HEK293 (cell line): ENCODE measurements at regions not wholly inside any gene's neighbourhood (a gene's known extent, or its start where the extent isn't known, plus 50 kb on each side); places are given as distances from the start of the nearest gene placed in this dataset.

Source experiments
- CTCF ChIA-PET: fragments of 350-600 bp; formaldehyde crosslinking; extraction: SDS; loops from one replicate; lab custom pipeline; 2021; ENCODE audit warnings: antibody characterized with exemption; lab: Yijun Ruan, JAX
- POLR2A ChIA-PET: fragments of 300-600 bp; formaldehyde crosslinking; extraction: SDS; loops from one replicate; lab custom pipeline; 2020; ENCODE audit warnings: antibody characterized with exemption, inconsistent platforms; lab: Yijun Ruan, JAX
- H3K27ac ChIP-seq: fragments of 200-500 bp; sonication (Bioruptor generic); 2 replicates; pipeline ENCODE4 v1.5.1; 2014; ENCODE audit warnings: low read depth, low read length, control low read depth, inconsistent platforms; ENCODE audit errors: extremely low read depth
- H3K36me3 ChIP-seq, 2 experiments: fragments of 200-500 bp in 1 of 2; sonication (Bioruptor generic) in 1 of 2; 1 replicate in 1 of 2; 2 replicates in 1 of 2; pipeline ENCODE4 v1.5.1; 2014 to 2017; ENCODE audit warnings: inconsistent platforms in 2 of 2, low read length in 2 of 2; ENCODE audit not compliant: control insufficient read depth in 2 of 2, insufficient read depth in 1 of 2
- H3K4me1 ChIP-seq: fragments of 200-500 bp; sonication (Bioruptor generic); 2 replicates; pipeline ENCODE4 v1.5.1; 2014; ENCODE audit warnings: mild to moderate bottlenecking, low read length, inconsistent platforms; ENCODE audit not compliant: control insufficient read depth, insufficient read depth
- H3K4me3 ChIP-seq: 2 replicates; pipeline ENCODE4 v1.5.1; 2011; ENCODE audit warnings: low read depth, mild to moderate bottlenecking, control low read depth, low read length, moderate library complexity
- H3K9me3 ChIP-seq: fragments of 200-500 bp; sonication (Bioruptor generic); 2 replicates; pipeline ENCODE4 v1.5.1; 2014; ENCODE audit warnings: low read depth, low read length, inconsistent platforms; ENCODE audit not compliant: control insufficient read depth, insufficient read depth
- EGR2 ChIP-seq: fragments of 450-650 bp; formaldehyde crosslinking; IDR thresholded peaks from 2 replicates; pipeline ENCODE4 v1.5.1; 2016; ENCODE audit warnings: low read depth, missing biosample characterization, missing genetic modification characterization
- FEZF1 ChIP-seq: fragments of 450-650 bp; formaldehyde crosslinking; IDR thresholded peaks from 2 replicates; pipeline ENCODE4 v1.5.1; 2016; ENCODE audit warnings: missing biosample characterization, missing genetic modification characterization
- GLIS1 ChIP-seq: fragments of 450-650 bp; formaldehyde crosslinking; IDR thresholded peaks from 2 replicates; pipeline ENCODE4 v1.5.1; 2016; ENCODE audit warnings: missing biosample characterization, missing genetic modification characterization
- KLF16 ChIP-seq: fragments of 450-650 bp; formaldehyde crosslinking; IDR thresholded peaks from 2 replicates; pipeline ENCODE4 v1.5.1; 2017; ENCODE audit warnings: missing biosample characterization, missing genetic modification characterization
- KLF7 ChIP-seq: fragments of 450-650 bp; formaldehyde crosslinking; IDR thresholded peaks from 2 replicates; pipeline ENCODE4 v1.5.1; 2016; ENCODE audit warnings: missing biosample characterization, missing genetic modification characterization, borderline replicate concordance
- SP7 ChIP-seq: fragments of 450-650 bp; formaldehyde crosslinking; IDR thresholded peaks from 2 replicates; pipeline ENCODE4 v1.5.1; 2016; ENCODE audit warnings: missing biosample characterization, missing genetic modification characterization
- ZBTB20 ChIP-seq: fragments of 450-650 bp; formaldehyde crosslinking; IDR thresholded peaks from 2 replicates; pipeline ENCODE4 v1.5.1; 2016; ENCODE audit warnings: missing biosample characterization, missing genetic modification characterization
- ZBTB21 ChIP-seq: fragments of 450-650 bp; formaldehyde crosslinking; IDR thresholded peaks from 2 replicates; pipeline ENCODE4 v1.5.1; 2017; ENCODE audit warnings: missing biosample characterization, missing genetic modification characterization
- ZFHX2 ChIP-seq: fragments of 450-650 bp; formaldehyde crosslinking; conservative IDR thresholded peaks from 2 replicates; pipeline ENCODE4 v1.5.1; 2016; ENCODE audit warnings: missing biosample characterization, missing genetic modification characterization
- ZNF121 ChIP-seq: fragments of 450-650 bp; formaldehyde crosslinking; IDR thresholded peaks from 2 replicates; pipeline ENCODE4 v1.5.1; 2016; ENCODE audit warnings: missing biosample characterization, missing genetic modification characterization
- ZNF184 ChIP-seq: fragments of 450-650 bp; IDR thresholded peaks from 2 replicates; pipeline ENCODE4 v1.5.1; 2018; ENCODE audit warnings: missing biosample characterization, mild to moderate bottlenecking, missing genetic modification characterization
- ZNF19 ChIP-seq: fragments of 450-650 bp; formaldehyde crosslinking; IDR thresholded peaks from 2 replicates; pipeline ENCODE4; 2016; ENCODE audit warnings: missing biosample characterization, missing genetic modification characterization, low read depth
- ZNF555 ChIP-seq: fragments of 450-650 bp; formaldehyde crosslinking; conservative IDR thresholded peaks from 2 replicates; pipeline ENCODE4 v1.5.1; 2017; ENCODE audit warnings: missing biosample characterization, mild to moderate bottlenecking, missing genetic modification characterization, inconsistent platforms
- ZNF621 ChIP-seq: fragments of 450-650 bp; formaldehyde crosslinking; IDR thresholded peaks from 2 replicates; pipeline ENCODE4 v1.5.1; 2017; ENCODE audit warnings: missing biosample characterization, missing genetic modification characterization
- ZNF629 ChIP-seq: fragments of 450-650 bp; formaldehyde crosslinking; IDR thresholded peaks from 2 replicates; pipeline ENCODE4 v1.5.1; 2017; ENCODE audit warnings: missing biosample characterization, missing genetic modification characterization
- ZNF658 ChIP-seq: fragments of 450-650 bp; formaldehyde crosslinking; IDR thresholded peaks from 2 replicates; pipeline ENCODE4; 2016; ENCODE audit warnings: missing biosample characterization, missing genetic modification characterization
- ZNF707 ChIP-seq: fragments of 450-650 bp; formaldehyde crosslinking; IDR thresholded peaks from 2 replicates; pipeline ENCODE4 v1.5.1; 2016; ENCODE audit warnings: missing biosample characterization, missing genetic modification characterization
- ZNF791 ChIP-seq: fragments of 450-650 bp; formaldehyde crosslinking; IDR thresholded peaks from 2 replicates; pipeline ENCODE4 v1.5.1; 2016; ENCODE audit warnings: missing biosample characterization, missing genetic modification characterization
- ZNF837 ChIP-seq: fragments of 450-650 bp; formaldehyde crosslinking; IDR thresholded peaks from 2 replicates; pipeline ENCODE4 v1.5.1; 2016; ENCODE audit warnings: missing biosample characterization, missing genetic modification characterization
- ZXDB ChIP-seq: fragments of 450-650 bp; formaldehyde crosslinking; IDR thresholded peaks from 2 replicates; pipeline ENCODE4 v1.5.1; 2016; ENCODE audit warnings: missing biosample characterization, missing genetic modification characterization
- TF ChIP-seq, protein P1 (sequence below): fragments of 450-650 bp; formaldehyde crosslinking; IDR thresholded peaks from 2 replicates; pipeline ENCODE4 v1.5.1; 2016; ENCODE audit warnings: missing biosample characterization, missing genetic modification characterization
- TF ChIP-seq, protein P2 (sequence below): fragments of 450-650 bp; formaldehyde crosslinking; IDR thresholded peaks from 2 replicates; pipeline ENCODE4 v1.5.1; 2016; ENCODE audit warnings: missing biosample characterization, missing genetic modification characterization
- TF ChIP-seq, protein P3 (sequence below): fragments of 450-650 bp; formaldehyde crosslinking; IDR thresholded peaks from 2 replicates; pipeline ENCODE4 v1.5.1; 2016; ENCODE audit warnings: missing biosample characterization, missing genetic modification characterization
- TF ChIP-seq, protein P4 (sequence below): fragments of 450-650 bp; formaldehyde crosslinking; IDR thresholded peaks from 2 replicates; pipeline ENCODE4 v1.5.1; 2016; ENCODE audit warnings: missing biosample characterization, missing genetic modification characterization

DNA sequence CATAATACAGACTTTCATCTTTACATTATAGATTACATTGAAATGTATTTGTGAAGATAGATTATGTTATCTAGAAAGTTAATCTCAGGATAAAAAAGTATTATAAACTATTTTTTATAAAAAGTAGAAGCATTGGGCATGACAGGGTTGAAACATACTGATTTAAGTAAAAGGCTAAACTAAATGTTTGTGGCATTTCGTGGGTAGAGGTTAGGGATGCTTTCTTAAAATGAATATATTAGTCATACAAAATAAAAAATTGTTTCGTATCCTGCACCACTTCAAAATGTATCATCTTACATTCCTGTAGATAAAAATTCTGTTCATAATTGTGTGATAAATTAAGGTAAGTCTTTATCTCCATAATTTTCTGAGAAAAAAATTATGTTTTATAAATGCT, 603.6 kb downstream of the SPRY1 start (continued):
- TF ChIP-seq, protein P1, sequence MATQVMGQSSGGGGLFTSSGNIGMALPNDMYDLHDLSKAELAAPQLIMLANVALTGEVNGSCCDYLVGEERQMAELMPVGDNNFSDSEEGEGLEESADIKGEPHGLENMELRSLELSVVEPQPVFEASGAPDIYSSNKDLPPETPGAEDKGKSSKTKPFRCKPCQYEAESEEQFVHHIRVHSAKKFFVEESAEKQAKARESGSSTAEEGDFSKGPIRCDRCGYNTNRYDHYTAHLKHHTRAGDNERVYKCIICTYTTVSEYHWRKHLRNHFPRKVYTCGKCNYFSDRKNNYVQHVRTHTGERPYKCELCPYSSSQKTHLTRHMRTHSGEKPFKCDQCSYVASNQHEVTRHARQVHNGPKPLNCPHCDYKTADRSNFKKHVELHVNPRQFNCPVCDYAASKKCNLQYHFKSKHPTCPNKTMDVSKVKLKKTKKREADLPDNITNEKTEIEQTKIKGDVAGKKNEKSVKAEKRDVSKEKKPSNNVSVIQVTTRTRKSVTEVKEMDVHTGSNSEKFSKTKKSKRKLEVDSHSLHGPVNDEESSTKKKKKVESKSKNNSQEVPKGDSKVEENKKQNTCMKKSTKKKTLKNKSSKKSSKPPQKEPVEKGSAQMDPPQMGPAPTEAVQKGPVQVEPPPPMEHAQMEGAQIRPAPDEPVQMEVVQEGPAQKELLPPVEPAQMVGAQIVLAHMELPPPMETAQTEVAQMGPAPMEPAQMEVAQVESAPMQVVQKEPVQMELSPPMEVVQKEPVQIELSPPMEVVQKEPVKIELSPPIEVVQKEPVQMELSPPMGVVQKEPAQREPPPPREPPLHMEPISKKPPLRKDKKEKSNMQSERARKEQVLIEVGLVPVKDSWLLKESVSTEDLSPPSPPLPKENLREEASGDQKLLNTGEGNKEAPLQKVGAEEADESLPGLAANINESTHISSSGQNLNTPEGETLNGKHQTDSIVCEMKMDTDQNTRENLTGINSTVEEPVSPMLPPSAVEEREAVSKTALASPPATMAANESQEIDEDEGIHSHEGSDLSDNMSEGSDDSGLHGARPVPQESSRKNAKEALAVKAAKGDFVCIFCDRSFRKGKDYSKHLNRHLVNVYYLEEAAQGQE = no peak
- TF ChIP-seq ZNF555 (no peak), KLF7 (tag by site-specific recombination) (no peak)

DNA sequence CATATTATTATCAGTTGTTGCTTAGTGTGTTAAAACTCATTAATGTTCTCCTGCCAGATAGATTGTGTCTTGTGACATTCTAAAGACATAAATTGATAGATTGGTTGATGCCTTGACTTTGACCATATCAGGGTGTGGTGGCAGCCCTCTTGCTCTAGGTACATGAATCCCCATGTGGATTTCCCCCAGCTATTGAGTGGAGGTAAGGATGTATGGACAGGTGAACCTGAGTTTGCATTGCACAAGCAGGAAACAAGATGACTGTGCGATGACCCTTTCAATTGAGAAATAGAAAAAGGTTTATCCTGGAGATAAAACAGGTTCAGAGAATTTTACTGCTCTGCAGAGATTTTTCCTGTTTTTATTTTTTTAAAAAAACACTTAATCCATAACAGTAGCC, 619.2 kb downstream of the SPRY1 start:
- Histone ChIP-seq H3K9me3 (no peaks in the 10 kb centered on the region), H3K4me1 (no peaks in the 10 kb centered on the region), H3K27ac (no peak overlapping the region), H3K36me3 (no peaks in the 10 kb centered on the region), H3K4me3 (no peak overlapping the region)
- ChIA-PET POLR2A (no interaction called here), CTCF (interaction anchor here (0.6 kb wide), 1 partner anchor 465 kb away, joined by 3 read pairs; no protein-coding TSS in a partner anchor)
- TF ChIP-seq GLIS1 = no peak
- TF ChIP-seq ZNF184 = no peak
- TF ChIP-seq, protein P2, sequence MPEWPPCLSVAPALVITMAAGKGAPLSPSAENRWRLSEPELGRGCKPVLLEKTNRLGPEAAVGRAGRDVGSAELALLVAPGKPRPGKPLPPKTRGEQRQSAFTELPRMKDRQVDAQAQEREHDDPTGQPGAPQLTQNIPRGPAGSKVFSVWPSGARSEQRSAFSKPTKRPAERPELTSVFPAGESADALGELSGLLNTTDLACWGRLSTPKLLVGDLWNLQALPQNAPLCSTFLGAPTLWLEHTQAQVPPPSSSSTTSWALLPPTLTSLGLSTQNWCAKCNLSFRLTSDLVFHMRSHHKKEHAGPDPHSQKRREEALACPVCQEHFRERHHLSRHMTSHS (tag by site-specific recombination) = no peak
- no peak for TF ChIP-seq ZNF19 (tag by site-specific recombination)
- TF ChIP-seq ZNF707 (tag by site-specific recombination) = no peak

DNA sequence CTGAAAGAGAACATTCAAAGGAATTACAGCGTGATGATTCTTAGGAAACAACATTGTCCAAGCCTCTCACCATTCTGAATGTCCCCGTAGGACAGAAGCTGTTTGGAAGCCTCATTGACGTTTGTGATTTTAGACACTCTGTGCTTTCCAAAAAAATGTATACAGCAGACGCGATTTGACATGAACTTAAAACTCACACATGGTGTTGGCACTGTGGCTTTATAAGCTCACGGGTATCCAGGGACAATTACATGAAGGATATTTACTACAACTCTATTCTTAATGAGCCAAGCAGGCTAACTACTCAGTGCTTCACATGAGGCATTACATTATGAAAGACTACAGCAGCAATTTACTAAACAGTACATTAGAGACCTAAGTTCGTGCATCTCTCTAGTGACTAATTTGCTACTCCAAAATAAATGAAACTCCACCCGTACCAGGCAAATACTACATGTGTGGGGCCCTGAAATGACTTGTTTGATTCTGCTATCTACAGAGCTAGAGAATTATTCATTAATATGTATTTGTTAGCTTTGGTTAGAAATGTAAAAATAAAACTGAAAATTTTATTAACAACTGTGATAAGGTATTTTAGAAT, 620.7 kb downstream of the SPRY1 start:
- no peak overlapping the region for H3K27ac ChIP-seq
- H3K4me3 ChIP-seq = no peak overlapping the region
- POLR2A ChIA-PET = no interaction called here
- no peaks in the 10 kb centered on the region for H3K36me3 ChIP-seq
- no peaks in the 10 kb centered on the region for H3K9me3 ChIP-seq
- TF ChIP-seq ZFHX2 (tag by site-specific recombination) (no peak), FEZF1 (no peak)
- CTCF ChIA-PET = interaction anchor here (0.5 to 0.7 kb wide), 3 partner anchors 158 to 408 kb away, joined by 3 to 6 read pairs (median 4); no protein-coding TSS in a partner anchor
- H3K4me1 ChIP-seq = no peaks in the 10 kb centered on the region

DNA sequence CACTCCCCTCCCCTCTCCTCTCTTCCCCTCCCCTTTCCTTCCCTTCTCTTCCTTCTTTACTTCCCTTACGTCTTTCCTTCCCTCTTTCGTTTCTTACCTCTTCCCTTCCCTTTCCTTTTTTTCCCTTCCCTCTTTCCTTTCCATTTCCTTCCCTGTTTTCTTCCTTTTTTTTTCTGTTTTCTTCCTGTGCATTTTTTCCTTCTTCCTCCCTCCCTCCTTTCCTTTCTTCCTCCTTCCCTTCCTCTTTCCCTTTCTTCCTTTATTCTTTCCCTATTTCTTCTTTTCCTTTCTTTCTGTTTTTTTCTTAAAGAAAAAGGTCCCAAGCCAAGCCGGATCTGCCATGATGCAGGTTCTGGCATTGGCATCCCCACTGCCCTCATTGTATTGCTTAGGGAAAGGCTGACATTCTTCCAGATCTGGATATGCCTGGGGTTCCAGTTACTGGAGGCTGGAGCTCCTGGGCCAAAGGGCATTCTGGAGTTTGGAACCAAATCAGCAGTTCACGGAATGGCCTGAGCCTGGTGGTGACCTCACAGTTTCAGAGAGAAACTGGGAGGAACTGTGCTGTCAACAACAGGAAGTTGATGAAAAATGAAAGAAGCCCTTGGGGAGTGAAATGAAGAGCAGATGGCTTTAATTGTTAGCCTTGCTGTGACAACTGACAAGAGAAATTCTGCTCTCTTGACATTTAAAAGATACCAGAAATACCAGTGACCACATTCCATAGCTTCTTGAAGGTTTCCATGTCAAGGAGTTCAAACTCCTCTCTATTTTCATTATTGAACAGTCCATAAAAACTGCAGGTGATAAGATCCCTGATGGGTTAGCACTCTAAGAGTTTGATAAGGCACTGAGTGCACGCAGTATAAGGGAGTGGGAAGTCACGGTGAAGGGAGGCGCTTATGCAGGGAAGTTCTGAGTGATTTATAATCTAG, 622.1 kb downstream of the SPRY1 start:
- Histone ChIP-seq H3K4me3 (no peak overlapping the region), H3K9me3 (no peaks in the 10 kb centered on the region), H3K27ac (no peak overlapping the region), H3K4me1 (no peaks in the 10 kb centered on the region), H3K36me3 (no peaks in the 10 kb centered on the region)
- ChIA-PET CTCF (interaction anchor here (0.6 kb wide), 1 partner anchor 717 kb away, joined by 3 read pairs; no protein-coding TSS in a partner anchor), POLR2A (interaction anchor here (0.6 kb wide), 1 partner anchor 10 kb away, joined by 3 read pairs; no protein-coding TSS in a partner anchor)
- TF ChIP-seq ZXDB (tag by site-specific recombination) (no peak), KLF16 (no peak), ZBTB21 (tag by site-specific recombination) (no peak), ZNF791 (tag by site-specific recombination) (no peak), EGR2 (no peak), ZNF658 (tag by site-specific recombination) (no peak), SP7 (tag by site-specific recombination) (0 out of 2 replicates have a peak, but pooled peaks have one; percentile 51), ZNF121 (tag by site-specific recombination) (no peak), ZNF837 (no peak), ZNF621 (no peak), ZBTB20 (tag by site-specific recombination) (no peak), ZNF555 (no peak), ZNF629 (tag by site-specific recombination) (no peak)
- TF ChIP-seq, protein P3, sequence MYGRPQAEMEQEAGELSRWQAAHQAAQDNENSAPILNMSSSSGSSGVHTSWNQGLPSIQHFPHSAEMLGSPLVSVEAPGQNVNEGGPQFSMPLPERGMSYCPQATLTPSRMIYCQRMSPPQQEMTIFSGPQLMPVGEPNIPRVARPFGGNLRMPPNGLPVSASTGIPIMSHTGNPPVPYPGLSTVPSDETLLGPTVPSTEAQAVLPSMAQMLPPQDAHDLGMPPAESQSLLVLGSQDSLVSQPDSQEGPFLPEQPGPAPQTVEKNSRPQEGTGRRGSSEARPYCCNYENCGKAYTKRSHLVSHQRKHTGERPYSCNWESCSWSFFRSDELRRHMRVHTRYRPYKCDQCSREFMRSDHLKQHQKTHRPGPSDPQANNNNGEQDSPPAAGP (tag by site-specific recombination) = peak; percentile 42; the same call in 1 of the 2 replicates
- TF ChIP-seq, protein P4, sequence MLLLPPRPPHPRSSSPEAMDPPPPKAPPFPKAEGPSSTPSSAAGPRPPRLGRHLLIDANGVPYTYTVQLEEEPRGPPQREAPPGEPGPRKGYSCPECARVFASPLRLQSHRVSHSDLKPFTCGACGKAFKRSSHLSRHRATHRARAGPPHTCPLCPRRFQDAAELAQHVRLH (tag by site-specific recombination) = no peak
